HCT116 (cell line): ENCODE measurements at regions not wholly inside any gene's neighbourhood (a gene's known extent, or its start where the extent isn't known, plus 50 kb on each side); places are given as distances from the start of the nearest gene placed in this dataset.

Experiments used
- ATAC-seq: fragments of 200-7000 bp; cut with Tn5 transposase; 2 replicates; pipeline ENCODE4 v1.9.1; 2020; ENCODE audit warnings: mild to moderate bottlenecking, moderate library complexity
- BruUV-seq: library from RNA; stranded (reverse); fragments of 400-500 nt; replicated peaks from 2 replicates; lab custom pipeline; 2021; lab: Mats Ljungman, UMichigan
- CTCF ChIA-PET: fragments of 300-600 bp; sonication (Branson Sonifier 250); formaldehyde crosslinking; loops from one replicate; lab custom pipeline; 2021; ENCODE audit warnings: antibody characterized with exemption; lab: Charles Lee
- POLR2A ChIA-PET: fragments of 300-600, 350-600 bp; sonication (Branson Sonifier 250); formaldehyde crosslinking; loops from one replicate; lab custom pipeline; 2021; ENCODE audit warnings: antibody characterized with exemption; lab: Charles Lee
- RAD21 ChIA-PET, 2 experiments: fragments of 300-600 bp; sonication (Branson Sonifier 250); formaldehyde crosslinking; loops; one replicate each; lab custom pipeline; 2023; ENCODE audit warnings: low total read pairs in 2 of 2; ENCODE audit not compliant: uncharacterized antibody in 2 of 2, unreplicated experiment in 2 of 2, low non-redundant PET in 1 of 2; lab: Charles Lee
- DNase-seq: peaks from one replicate; pipeline ENCODE4 v3.0.0-alpha.2; 2010; ENCODE audit warnings: low read depth, low spot score
- H2AFZ ChIP-seq: fragments of 200-600 bp; shearing (Covaris generic), sonication (generic); 2 replicates; pipeline ENCODE4 v1.6.1; 2017; ENCODE audit warnings: low read depth, mixed run types, mixed read lengths, antibody characterized with exemption, low read length; ENCODE audit not compliant: poor library complexity, severe bottlenecking
- H3K27ac ChIP-seq: 2 replicates; pipeline ENCODE4 v1.5.1; 2012; ENCODE audit warnings: low read depth, low read length
- H3K27me3 ChIP-seq: fragments of 200-600 bp; sonication (generic); 2 replicates; pipeline ENCODE4 v1.6.1; 2016; ENCODE audit warnings: mixed run types, low read length, mixed read lengths; ENCODE audit not compliant: insufficient read depth
- H3K36me3 ChIP-seq, 2 experiments: fragments of 200-500 bp in 1 of 2; fragments of 200-600 bp in 1 of 2; sonication (Bioruptor generic) in 1 of 2; sonication (generic) in 1 of 2; 2 replicates each; pipeline versions ENCODE4 v1.5.1 to v1.6.1; 2014 to 2016; ENCODE audit warnings: low read length in 2 of 2, inconsistent platforms in 1 of 2, mixed read lengths in 1 of 2, mixed run types in 1 of 2; ENCODE audit not compliant: insufficient read depth in 2 of 2, control insufficient read depth in 1 of 2
- H3K4me1 ChIP-seq, 2 experiments: fragments of 200-600 bp in 1 of 2; sonication (generic) in 1 of 2; 2 replicates each; pipeline versions ENCODE4 v1.5.1 to v1.6.1; 2012 to 2017; ENCODE audit warnings: low read length in 2 of 2, inconsistent platforms in 1 of 2, mild to moderate bottlenecking in 1 of 2, mixed read lengths in 1 of 2, mixed run types in 1 of 2, moderate library complexity in 1 of 2; ENCODE audit not compliant: insufficient read depth in 2 of 2, control insufficient read depth in 1 of 2
- H3K4me2 ChIP-seq: fragments of 200-600 bp; sonication (generic); 2 replicates; pipeline ENCODE4 v1.6.1; 2017; ENCODE audit warnings: mixed run types, low read length, mixed read lengths
- H3K4me3 ChIP-seq, 2 experiments: fragments of 200-600 bp in 1 of 2; sonication (generic) in 1 of 2; replicated peaks in 1 of 2; 2 replicates each; pipeline ENCODE4 v1.5.1; 2011 to 2016; ENCODE audit warnings: low read length in 2 of 2, control low read depth in 1 of 2, low read depth in 1 of 2, mild to moderate bottlenecking in 1 of 2, mixed read lengths in 1 of 2, mixed run types in 1 of 2
- H3K79me2 ChIP-seq: fragments of 200-600 bp; sonication (generic); 2 replicates; pipeline ENCODE4 v1.6.1; 2017; ENCODE audit warnings: mild to moderate bottlenecking, mixed run types, low read length, moderate library complexity, mixed read lengths; ENCODE audit not compliant: insufficient read depth
- H3K9ac ChIP-seq: fragments of 200-600 bp; sonication (generic); 2 replicates; pipeline ENCODE4 v1.6.1; 2016; ENCODE audit warnings: low read length, mixed read lengths
- H3K9me2 ChIP-seq: fragments of 200-600 bp; sonication (generic), shearing (Covaris generic); 2 replicates; pipeline ENCODE4 v1.6.1; 2017; ENCODE audit warnings: mixed run types, mild to moderate bottlenecking, moderate library complexity; ENCODE audit not compliant: insufficient read depth
- H3K9me3 ChIP-seq, 2 experiments: fragments of 200-500 bp in 1 of 2; fragments of 200-600 bp in 1 of 2; sonication (Bioruptor generic) in 1 of 2; sonication (generic) in 1 of 2; 2 replicates each; pipeline ENCODE4 v1.6.1; 2014 to 2017; ENCODE audit warnings: low read length in 2 of 2, mixed read lengths in 2 of 2, inconsistent platforms in 1 of 2, low read depth in 1 of 2, mild to moderate bottlenecking in 1 of 2, mixed run types in 1 of 2, moderate library complexity in 1 of 2; ENCODE audit not compliant: control insufficient read depth in 1 of 2, insufficient read depth in 1 of 2
- H4K20me1 ChIP-seq: fragments of 200-600 bp; sonication (generic), shearing (Covaris generic); 2 replicates; pipeline ENCODE4 v1.6.1; 2017; ENCODE audit warnings: mixed run types, mild to moderate bottlenecking, moderate library complexity; ENCODE audit not compliant: insufficient read depth
- ATF3 ChIP-seq: IDR thresholded peaks from 2 replicates; pipeline ENCODE4 v1.6.1; 2012
- CBX3 ChIP-seq: IDR thresholded peaks from 2 replicates; pipeline ENCODE4 v1.6.1; 2012; ENCODE audit warnings: low read depth
- CEBPB ChIP-seq: IDR thresholded peaks from 2 replicates; pipeline ENCODE4 v1.6.1; 2012; ENCODE audit warnings: low read depth
- CTCF ChIP-seq, 3 experiments: fragments of 200-600 bp in 1 of 3; sonication (generic) in 1 of 3; IDR thresholded peaks in 2 of 3; conservative IDR thresholded peaks in 1 of 3; 2 replicates each; pipeline ENCODE4 v1.5.1; 2012 to 2017; ENCODE audit warnings: low read depth in 2 of 3, low read length in 2 of 3, antibody characterized with exemption in 1 of 3, borderline replicate concordance in 1 of 3, control low read depth in 1 of 3, mild to moderate bottlenecking in 1 of 3, mixed read lengths in 1 of 3, mixed run types in 1 of 3, moderate library complexity in 1 of 3; ENCODE audit not compliant: insufficient read depth in 1 of 3
- ELF1 ChIP-seq: IDR thresholded peaks from 2 replicates; pipeline ENCODE4 v1.6.1; 2012; ENCODE audit warnings: low read depth, borderline replicate concordance
- EZH2 ChIP-seq: fragments of 200-600 bp; sonication (generic); IDR thresholded peaks from 2 replicates; pipeline ENCODE4 v1.6.1; 2017; ENCODE audit warnings: antibody characterized with exemption, mixed run types
- EZH2phosphoT487 ChIP-seq: fragments of 200-600 bp; IDR thresholded peaks from 2 replicates; pipeline ENCODE4 v1.6.1; 2018; ENCODE audit warnings: antibody characterized with exemption, borderline replicate concordance
- FOSL1 ChIP-seq: IDR thresholded peaks from 2 replicates; pipeline ENCODE4 v1.6.1; 2012; ENCODE audit warnings: low read depth
- JUND ChIP-seq: IDR thresholded peaks from 2 replicates; pipeline ENCODE4 v1.6.1; 2012
- MAX ChIP-seq: IDR thresholded peaks from 2 replicates; pipeline ENCODE4 v1.6.1; 2012
- POLR2A ChIP-seq: IDR thresholded peaks from 2 replicates; pipeline ENCODE4 v1.7.0; 2011; ENCODE audit warnings: borderline replicate concordance; ENCODE audit not compliant: insufficient read depth, insufficient read length; ENCODE audit errors: extremely low read depth
- POLR2AphosphoS5 ChIP-seq: IDR thresholded peaks from 2 replicates; pipeline ENCODE4 v1.6.1; 2011; ENCODE audit warnings: mild to moderate bottlenecking, low read depth, low read length, moderate library complexity
- RAD21 ChIP-seq: IDR thresholded peaks from 2 replicates; pipeline ENCODE4 v1.6.1; 2012; ENCODE audit warnings: low read depth, mild to moderate bottlenecking
- SIN3A ChIP-seq: IDR thresholded peaks from 2 replicates; pipeline ENCODE4 v1.6.1; 2012; ENCODE audit warnings: low read depth
- SP1 ChIP-seq: IDR thresholded peaks from 2 replicates; pipeline ENCODE4 v1.6.1; 2012; ENCODE audit warnings: low read depth
- SRF ChIP-seq: IDR thresholded peaks from 2 replicates; pipeline ENCODE4 v1.6.1; 2012; ENCODE audit warnings: low read depth
- YY1 ChIP-seq: IDR thresholded peaks from 2 replicates; pipeline ENCODE4 v1.6.1; 2011; ENCODE audit warnings: low read length, low read depth, moderate library complexity, mild to moderate bottlenecking; ENCODE audit not compliant: insufficient replicate concordance; ENCODE audit errors: extremely low read depth
- ZBTB33 ChIP-seq: IDR thresholded peaks from 2 replicates; pipeline ENCODE4 v1.6.1; 2011; ENCODE audit warnings: mild to moderate bottlenecking, low read length, moderate library complexity; ENCODE audit not compliant: insufficient replicate concordance; ENCODE audit errors: extremely low read depth
- ZFX ChIP-seq: fragments of 450-650 bp; IDR thresholded peaks from 2 replicates; pipeline ENCODE4 v1.6.1; 2017
- ZNF274 ChIP-seq: fragments of 200-500 bp; sonication (Bioruptor generic); IDR thresholded peaks from 2 replicates; pipeline ENCODE4 v1.6.1; 2014; ENCODE audit warnings: mild to moderate bottlenecking, low read depth, low read length, inconsistent platforms
- intact Hi-C: fragments of 100-400 bp; cut with micrococcal nuclease; formaldehyde crosslinking; loops from 2 replicates; pipeline ENCODE4 v1.10.0; 2022

- no peak for TF ChIP-seq EZH2
Measured at GRCh38 chr15:35218215-35218614, 133.1 kb upstream of the NANOGP8 start (continued).

- no peaks in the 10 kb centered on the region for H3K4me1 ChIP-seq
- no peak overlapping the region for H3K4me3 ChIP-seq
- H3K4me2 ChIP-seq = no peak overlapping the region
- no peaks in the 10 kb centered on the region for H3K27me3 ChIP-seq
- TF ChIP-seq FOSL1 (no peak), CTCF (IDR thresholded peaks at IDR 0.05 in 2 of 3, conservative IDR thresholded peaks at IDR 0.05 in 1 of 3; ENCODE audit: borderline replicate concordance in 1 of 3, insufficient read depth in 1 of 3, low read depth in 2 of 3, low read length in 2 of 3) (no peak), RAD21 (no peak), SIN3A (no peak), EZH2 (no peak), YY1 (no peak), SRF (no peak), JUND (no peak), POLR2AphosphoS5 (no peak), ZBTB33 (no peak), EZH2phosphoT487 (no peak), SP1 (no peak), ATF3 (no peak), POLR2A (no peak), ZFX (no peak), ELF1 (no peak), ZNF274 (no peak), CBX3 (no peak), CEBPB (no peak), MAX (no peak)
- TF ChIP-seq, all 23 proteins: peak for 0
- Histone ChIP-seq H3K9ac (no peak overlapping the region), H3K36me3 (no peaks in the 10 kb centered on the region), H3K9me2 (no peaks in the 10 kb centered on the region), H3K79me2 (no peaks in the 10 kb centered on the region), H2AFZ (no peak overlapping the region), H4K20me1 (no peaks in the 10 kb centered on the region), H3K9me3 (no peaks in the 10 kb centered on the region), H3K27ac (no peak overlapping the region)
- POLR2A ChIA-PET = no interaction called here
- CTCF ChIA-PET = no interaction called here
- intact Hi-C loops = no loop called here
- DNase-seq = no peak
- no peak for ATAC-seq
- no TSS peak for BruUV-seq
- RAD21 ChIA-PET = no interaction called here
Measured at GRCh38 chr15:35215093-35215492, 130.0 kb upstream of the NANOGP8 start.
